ENCODE measurements at regions not wholly inside any gene's neighbourhood (a gene's known extent, or its start where the extent isn't known, plus 50 kb on each side); places are given as distances from the start of the nearest gene placed in this dataset.
"Not testable (repeated sequence)": the region's sequence is repeated elsewhere in the genome, so short reads cannot be mapped to it uniquely, and the experiment has no call there.

- DNase-seq (ENCODE audit: low read depth) = peak; percentile 54
These were observed 51.5 kb upstream of the MUC20 start for GRCh38 chr3:195669310-195669709.

- not testable (repeated sequence) for DNase-seq (ENCODE audit: low read depth)
These were observed 52.5 kb upstream of the MUC20 start for GRCh38 chr3:195668131-195668766.

GRCh38 chr3:195665311-195665710 lies 55.5 kb upstream of the MUC20 start:
- DNase-seq (ENCODE audit: low read depth) = not testable (repeated sequence)

GRCh38 chr3:195664131-195664530 lies 56.6 kb upstream of the MUC20 start:
- DNase-seq (ENCODE audit: low read depth) = not testable (repeated sequence)

GRCh38 chr3:195659136-195659533 lies 61.6 kb upstream of the MUC20 start:
- not testable (repeated sequence) for DNase-seq (ENCODE audit: low read depth)

DNA sequence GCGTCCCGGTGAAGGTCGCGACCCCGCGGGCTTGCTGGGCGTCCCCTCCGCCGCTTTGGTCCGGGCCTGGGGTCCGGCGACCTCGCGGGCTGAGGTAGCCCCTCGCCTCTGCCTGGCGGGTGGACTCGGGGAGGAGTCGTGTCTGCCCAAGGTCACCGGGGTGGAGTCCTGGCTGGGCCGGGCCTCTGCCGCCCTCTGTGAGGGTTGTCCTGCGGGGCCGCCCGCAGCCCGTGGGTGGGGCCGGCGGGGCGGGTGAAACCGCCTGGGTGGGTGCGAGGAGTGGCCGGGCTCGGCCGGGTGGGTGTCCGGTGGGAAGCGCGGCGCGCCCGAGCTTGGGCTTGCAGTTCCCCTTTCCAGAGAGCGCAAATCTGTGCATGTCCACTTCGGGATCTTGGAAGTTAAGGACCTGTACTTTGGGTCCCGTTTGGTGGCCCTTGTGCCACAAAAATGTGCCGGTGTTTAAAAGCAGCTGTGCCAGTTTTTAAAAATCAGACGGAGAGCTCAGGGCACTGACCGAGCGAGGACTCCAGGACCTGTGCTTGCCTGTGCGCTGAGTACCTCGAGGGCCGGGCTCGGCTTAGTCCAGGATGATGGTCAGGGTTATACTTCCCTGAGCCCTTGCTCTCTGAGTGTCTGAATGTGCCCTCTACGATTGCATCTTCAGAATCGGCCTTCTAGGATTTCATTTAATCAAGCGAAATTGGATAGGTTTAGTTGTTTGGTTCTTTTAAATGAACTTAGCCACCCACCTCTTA lies 62.2 kb upstream of the MUC20 start:
- DNase-seq (ENCODE audit: low read depth) = peak; percentile 20

- peak; percentile 94 for DNase-seq (ENCODE audit: low read depth)
These were observed 63.1 kb upstream of the MUC20 start for GRCh38 chr3:195657475-195658372.

DNA sequence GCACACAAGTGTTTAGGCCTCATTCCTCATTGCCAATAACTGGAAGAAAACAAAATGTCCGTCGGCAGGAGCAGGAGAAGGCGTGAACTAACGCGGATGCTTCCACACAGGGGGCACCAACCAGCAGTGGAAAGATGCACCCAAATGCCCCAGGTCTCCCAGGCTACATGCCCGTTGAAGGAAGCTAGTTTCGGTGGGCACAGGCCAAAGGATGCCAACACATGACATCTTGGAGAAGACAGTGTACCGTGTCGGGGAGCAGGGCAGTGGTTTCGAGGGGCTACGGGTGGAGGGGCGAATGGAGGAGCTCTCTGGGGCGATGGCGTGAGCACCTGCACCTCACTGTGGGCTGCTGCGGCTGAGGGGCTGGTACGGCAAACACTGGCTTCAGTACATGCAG lies 64.7 kb upstream of the MUC20 start:
- not testable (repeated sequence) for DNase-seq (ENCODE audit: low read depth)

- not testable (repeated sequence) for DNase-seq (ENCODE audit: low read depth)
These were observed 66.0 kb upstream of the MUC20 start for GRCh38 chr3:195654746-195655145.

GRCh38 chr3:195654138-195654537 lies 66.6 kb upstream of the MUC20 start:
- DNase-seq (ENCODE audit: low read depth) = not testable (repeated sequence)

GRCh38 chr3:195653641-195654040 lies 67.1 kb upstream of the MUC20 start:
- not testable (repeated sequence) for DNase-seq (ENCODE audit: low read depth)

DNA sequence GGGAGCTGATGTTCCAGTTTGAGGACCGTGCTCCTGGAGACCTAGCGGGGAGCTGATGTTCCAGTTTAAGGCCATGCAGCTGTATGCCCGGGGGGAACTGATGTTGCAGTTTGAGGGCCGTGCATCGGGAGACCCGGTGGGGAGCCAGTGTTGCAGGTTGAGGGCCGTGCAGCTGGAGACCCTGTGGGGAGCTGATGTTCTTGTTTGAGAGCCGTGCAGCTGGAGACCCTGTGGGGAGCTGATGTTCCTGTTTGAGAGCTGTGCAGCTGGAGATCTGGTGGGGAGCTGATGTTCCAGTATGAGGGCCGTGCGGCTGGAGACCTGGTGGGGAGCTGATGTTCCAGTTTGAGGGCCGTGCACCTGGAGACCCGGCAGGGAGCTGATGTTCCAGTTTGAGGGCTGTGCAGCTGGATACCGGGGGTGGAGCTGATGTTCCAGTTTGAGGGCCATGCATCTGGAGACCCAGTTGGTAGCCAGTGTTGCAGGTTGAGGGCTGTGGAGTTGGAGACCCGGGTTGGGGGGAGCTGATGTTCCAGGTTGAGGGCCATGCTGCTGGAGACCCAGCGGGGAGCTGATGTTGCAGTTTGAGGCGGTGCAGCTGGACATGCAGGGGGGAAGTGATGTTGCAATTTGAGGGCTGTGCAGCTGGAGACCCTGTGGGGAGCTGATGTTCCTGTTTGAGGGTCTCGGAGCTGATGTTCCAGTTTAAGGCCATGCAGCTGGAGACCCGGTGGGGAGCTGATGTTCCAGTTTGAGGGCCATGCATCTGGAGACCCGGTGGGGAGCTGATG lies 64.4 kb upstream of the APOD start:
- not testable (repeated sequence) for DNase-seq (ENCODE audit: low read depth)

- not testable (repeated sequence) for DNase-seq (ENCODE audit: low read depth)
These were observed 62.1 kb upstream of the APOD start for GRCh38 chr3:195645872-195646271.

DNA sequence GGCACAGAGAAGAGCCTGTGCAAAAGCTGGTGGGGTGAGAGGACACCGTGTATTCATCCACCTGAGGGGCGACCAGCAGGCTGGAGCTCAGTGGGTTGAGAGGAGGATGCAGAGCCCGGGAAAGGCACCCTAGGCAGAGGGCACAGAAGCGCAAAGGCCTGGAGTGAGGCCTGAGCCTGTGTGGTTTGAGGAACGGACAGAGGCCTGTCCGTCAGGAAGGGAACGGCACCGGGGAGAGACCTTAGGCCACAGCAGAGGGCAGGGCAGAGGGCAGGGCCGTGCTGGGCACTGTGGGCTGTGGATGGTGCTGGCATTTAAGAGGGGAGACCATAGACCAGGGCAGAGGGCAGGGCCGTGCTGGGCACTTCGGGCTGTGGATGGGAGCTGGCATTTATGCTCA lies 59.5 kb upstream of the APOD start:
- DNase-seq (ENCODE audit: low read depth) = not testable (repeated sequence)

GRCh38 chr3:195642311-195642710 lies 58.6 kb upstream of the APOD start:
- DNase-seq (ENCODE audit: low read depth) = not testable (repeated sequence)

DNA sequence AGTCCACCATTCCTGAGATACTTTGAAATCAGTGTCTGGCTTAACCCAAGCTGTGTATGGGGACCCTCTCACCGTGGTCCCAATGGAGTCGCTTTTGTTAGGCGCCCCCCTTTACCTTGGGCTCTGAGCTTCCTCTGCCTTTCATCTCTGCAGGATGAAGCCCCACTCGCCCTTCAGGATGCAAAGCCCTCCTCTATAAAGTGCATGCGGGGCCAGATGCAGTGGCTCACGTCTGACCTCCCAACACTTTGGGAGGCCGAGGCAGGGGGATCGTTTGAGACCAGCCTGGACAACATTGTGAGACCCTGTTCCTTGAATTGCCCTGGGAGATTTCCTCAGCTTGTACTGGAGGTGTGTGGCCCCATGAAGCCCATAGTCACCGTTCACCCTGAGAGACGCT lies 54.7 kb upstream of the APOD start:
- not testable (repeated sequence) for DNase-seq (ENCODE audit: low read depth)

- not testable (repeated sequence) for DNase-seq (ENCODE audit: low read depth)
These were observed 53.9 kb upstream of the APOD start for GRCh38 chr3:195637473-195638233.

- DNase-seq (ENCODE audit: low read depth) = not testable (repeated sequence)
These were observed 53.3 kb upstream of the APOD start for GRCh38 chr3:195637011-195637410.

DNA sequence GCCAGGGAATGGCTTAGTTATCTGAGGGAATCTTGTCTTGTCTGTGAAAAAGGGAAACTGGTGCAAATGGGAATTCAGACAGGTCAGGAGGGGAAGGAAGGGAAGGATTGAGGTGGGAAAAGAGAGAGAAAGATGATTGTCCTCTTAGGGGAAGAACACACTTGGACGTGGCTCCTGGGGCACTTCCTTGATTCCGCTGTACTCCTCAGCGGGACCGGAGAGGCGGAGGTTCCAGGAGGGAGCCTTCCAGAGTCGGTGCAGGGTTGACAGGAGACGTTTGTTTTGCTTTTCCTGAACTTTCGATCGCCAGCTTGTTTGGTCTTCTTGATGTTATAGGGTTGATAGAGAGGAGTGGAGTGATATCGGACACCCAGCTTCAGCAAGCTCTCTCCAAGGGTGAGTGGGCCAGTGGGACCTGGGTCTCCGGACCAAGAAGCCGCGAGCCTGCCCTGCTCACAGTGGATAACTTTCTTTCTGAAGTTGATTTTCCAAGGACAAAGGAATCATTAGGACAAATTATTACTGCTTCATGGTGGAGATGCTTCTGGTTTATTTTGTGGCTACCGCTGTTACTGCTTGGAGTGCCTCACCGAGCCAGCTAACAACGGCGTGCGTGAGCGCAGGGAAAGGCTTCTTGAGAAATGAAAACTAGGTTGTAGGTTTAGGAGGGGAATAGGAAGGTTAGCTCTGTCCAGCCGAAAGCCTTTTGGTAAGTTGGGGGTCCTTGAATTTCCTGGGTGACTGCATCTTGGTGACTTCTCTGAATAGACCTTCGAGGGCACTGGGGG lies 52.4 kb upstream of the APOD start:
- DNase-seq (ENCODE audit: low read depth) = not testable (repeated sequence)

- not testable (repeated sequence) for DNase-seq (ENCODE audit: low read depth)
These were observed 51.6 kb upstream of the APOD start for GRCh38 chr3:195635262-195635873.

Measured in activated T-cell treated with anti-CD3 and anti-CD28 coated beads for 48 hours (primary cell).